ENCODE measurements at regions not wholly inside any gene's neighbourhood (a gene's known extent, or its start where the extent isn't known, plus 50 kb on each side); places are given as distances from the start of the nearest gene placed in this dataset.
"Not testable (repeated sequence)": the region's sequence is repeated elsewhere in the genome, so short reads cannot be mapped to it uniquely, and the experiment has no call there.

- Histone ChIP-seq H3K4me3 (ENCODE audit: low read length in 3 of 3) (no peak overlapping the region), H3K4me1 (ENCODE audit: control insufficient read depth in 3 of 3, insufficient read depth in 3 of 3, low read length in 3 of 3) (peaks cover 0 to 4% (median 0%) of the 10 kb centered on the region in 3 donors), H3K27me3 (ENCODE audit: control insufficient read depth in 3 of 3, insufficient read depth in 3 of 3, low read length in 3 of 3) (no peaks in the 10 kb centered on the region), H3K9me3 (ENCODE audit: control insufficient read depth in 3 of 3, low read length in 3 of 3) (no peaks in the 10 kb centered on the region), H3K9ac (ENCODE audit: low read depth in 1 of 3, low read length in 3 of 3) (no peak overlapping the region), H3K36me3 (ENCODE audit: control insufficient read depth in 3 of 3, insufficient read depth in 3 of 3, low read length in 3 of 3) (no peaks in the 10 kb centered on the region), H3K27ac (ENCODE audit: low read depth, low read length) (no peak overlapping the region)
Observed at GRCh38 chr2:223313101-223313500, 261.1 kb downstream of the KCNE4 start.

GRCh38 chr2:223314811-223315210 lies 262.8 kb downstream of the KCNE4 start:
- Histone ChIP-seq H3K9me3 (ENCODE audit: control insufficient read depth in 3 of 3, low read length in 3 of 3) (no peaks in the 10 kb centered on the region), H3K4me1 (ENCODE audit: control insufficient read depth in 3 of 3, insufficient read depth in 3 of 3, low read length in 3 of 3) (peaks cover 0 to 4% (median 0%) of the 10 kb centered on the region in 3 donors), H3K4me3 (ENCODE audit: low read length in 3 of 3) (no peak overlapping the region), H3K36me3 (ENCODE audit: control insufficient read depth in 3 of 3, insufficient read depth in 3 of 3, low read length in 3 of 3) (no peaks in the 10 kb centered on the region), H3K27ac (ENCODE audit: low read depth, low read length) (no peak overlapping the region), H3K27me3 (ENCODE audit: control insufficient read depth in 3 of 3, insufficient read depth in 3 of 3, low read length in 3 of 3) (no peaks in the 10 kb centered on the region), H3K9ac (ENCODE audit: low read depth in 1 of 3, low read length in 3 of 3) (no peak overlapping the region)

GRCh38 chr2:223315813-223316212 lies 263.8 kb downstream of the KCNE4 start:
- Histone ChIP-seq H3K27ac (ENCODE audit: low read depth, low read length) (no peak overlapping the region), H3K9me3 (ENCODE audit: control insufficient read depth in 3 of 3, low read length in 3 of 3) (no peaks in the 10 kb centered on the region), H3K36me3 (ENCODE audit: control insufficient read depth in 3 of 3, insufficient read depth in 3 of 3, low read length in 3 of 3) (no peaks in the 10 kb centered on the region), H3K4me3 (ENCODE audit: low read length in 3 of 3) (no peak overlapping the region), H3K27me3 (ENCODE audit: control insufficient read depth in 3 of 3, insufficient read depth in 3 of 3, low read length in 3 of 3) (no peaks in the 10 kb centered on the region), H3K4me1 (ENCODE audit: control insufficient read depth in 3 of 3, insufficient read depth in 3 of 3, low read length in 3 of 3) (peaks cover 0 to 4% (median 0%) of the 10 kb centered on the region in 3 donors), H3K9ac (ENCODE audit: low read depth in 1 of 3, low read length in 3 of 3) (no peak overlapping the region)

- H3K9ac ChIP-seq (ENCODE audit: low read depth in 1 of 3, low read length in 3 of 3): no peak overlapping the region
- H3K27me3 ChIP-seq (ENCODE audit: control insufficient read depth in 3 of 3, insufficient read depth in 3 of 3, low read length in 3 of 3): no peaks in the 10 kb centered on the region
- peaks cover 0 to 4% (median 0%) of the 10 kb centered on the region in 3 donors for H3K4me1 ChIP-seq (ENCODE audit: control insufficient read depth in 3 of 3, insufficient read depth in 3 of 3, low read length in 3 of 3)
- no peak overlapping the region for H3K4me3 ChIP-seq (ENCODE audit: low read length in 3 of 3)
- H3K9me3 ChIP-seq (ENCODE audit: control insufficient read depth in 3 of 3, low read length in 3 of 3): no peaks in the 10 kb centered on the region
- no peak overlapping the region for H3K27ac ChIP-seq (ENCODE audit: low read depth, low read length)
- no peaks in the 10 kb centered on the region for H3K36me3 ChIP-seq (ENCODE audit: control insufficient read depth in 3 of 3, insufficient read depth in 3 of 3, low read length in 3 of 3)
Observed at GRCh38 chr2:223316342-223316741, 264.4 kb downstream of the KCNE4 start.

- H3K4me3 ChIP-seq (ENCODE audit: low read length in 3 of 3): no peak overlapping the region
- no peaks in the 10 kb centered on the region for H3K27me3 ChIP-seq (ENCODE audit: control insufficient read depth in 3 of 3, insufficient read depth in 3 of 3, low read length in 3 of 3)
- no peaks in the 10 kb centered on the region for H3K36me3 ChIP-seq (ENCODE audit: control insufficient read depth in 3 of 3, insufficient read depth in 3 of 3, low read length in 3 of 3)
- H3K27ac ChIP-seq (ENCODE audit: low read depth, low read length): no peak overlapping the region
- H3K9ac ChIP-seq (ENCODE audit: low read depth in 1 of 3, low read length in 3 of 3): no peak overlapping the region
- peaks cover 0 to 4% (median 0%) of the 10 kb centered on the region in 3 donors for H3K4me1 ChIP-seq (ENCODE audit: control insufficient read depth in 3 of 3, insufficient read depth in 3 of 3, low read length in 3 of 3)
- H3K9me3 ChIP-seq (ENCODE audit: control insufficient read depth in 3 of 3, low read length in 3 of 3): no peaks in the 10 kb centered on the region
Observed at GRCh38 chr2:223319601-223320000, 267.6 kb downstream of the KCNE4 start.

- Histone ChIP-seq H3K9ac (ENCODE audit: low read depth in 1 of 3, low read length in 3 of 3) (no peak overlapping the region), H3K9me3 (ENCODE audit: control insufficient read depth in 3 of 3, low read length in 3 of 3) (no peaks in the 10 kb centered on the region), H3K27ac (ENCODE audit: low read depth, low read length) (no peak overlapping the region), H3K27me3 (ENCODE audit: control insufficient read depth in 3 of 3, insufficient read depth in 3 of 3, low read length in 3 of 3) (no peaks in the 10 kb centered on the region), H3K4me1 (ENCODE audit: control insufficient read depth in 3 of 3, insufficient read depth in 3 of 3, low read length in 3 of 3) (no peaks in the 10 kb centered on the region), H3K4me3 (ENCODE audit: low read length in 3 of 3) (no peak overlapping the region), H3K36me3 (ENCODE audit: control insufficient read depth in 3 of 3, insufficient read depth in 3 of 3, low read length in 3 of 3) (no peaks in the 10 kb centered on the region)
Observed at GRCh38 chr2:223324402-223324801, 272.4 kb downstream of the KCNE4 start.

GRCh38 chr2:223328578-223328977 lies 273.6 kb downstream of the SCG2 start:
- Histone ChIP-seq H3K4me3 (ENCODE audit: low read length in 3 of 3) (no peak overlapping the region), H3K27me3 (ENCODE audit: control insufficient read depth in 3 of 3, insufficient read depth in 3 of 3, low read length in 3 of 3) (no peaks in the 10 kb centered on the region), H3K9ac (ENCODE audit: low read depth in 1 of 3, low read length in 3 of 3) (no peak overlapping the region), H3K4me1 (ENCODE audit: control insufficient read depth in 3 of 3, insufficient read depth in 3 of 3, low read length in 3 of 3) (no peaks in the 10 kb centered on the region), H3K27ac (ENCODE audit: low read depth, low read length) (no peak overlapping the region), H3K9me3 (ENCODE audit: control insufficient read depth in 3 of 3, low read length in 3 of 3) (no peaks in the 10 kb centered on the region), H3K36me3 (ENCODE audit: control insufficient read depth in 3 of 3, insufficient read depth in 3 of 3, low read length in 3 of 3) (no peaks in the 10 kb centered on the region)

GRCh38 chr2:223330747-223331146 lies 271.4 kb downstream of the SCG2 start:
- H3K36me3 ChIP-seq (ENCODE audit: control insufficient read depth in 3 of 3, insufficient read depth in 3 of 3, low read length in 3 of 3); H3K27ac ChIP-seq (ENCODE audit: low read depth, low read length); H3K4me3 ChIP-seq (ENCODE audit: low read length in 3 of 3); H3K9ac ChIP-seq (ENCODE audit: low read depth in 1 of 3, low read length in 3 of 3); H3K4me1 ChIP-seq (ENCODE audit: control insufficient read depth in 3 of 3, insufficient read depth in 3 of 3, low read length in 3 of 3); H3K27me3 ChIP-seq (ENCODE audit: control insufficient read depth in 3 of 3, insufficient read depth in 3 of 3, low read length in 3 of 3); H3K9me3 ChIP-seq (ENCODE audit: control insufficient read depth in 3 of 3, low read length in 3 of 3): not testable (repeated sequence)

GRCh38 chr2:223338016-223338415 lies 264.1 kb downstream of the SCG2 start:
- H3K9ac ChIP-seq (ENCODE audit: low read depth in 1 of 3, low read length in 3 of 3): no peak overlapping the region
- no peak overlapping the region for H3K27ac ChIP-seq (ENCODE audit: low read depth, low read length)
- H3K9me3 ChIP-seq (ENCODE audit: control insufficient read depth in 3 of 3, low read length in 3 of 3): no peaks in the 10 kb centered on the region
- no peak overlapping the region for H3K4me3 ChIP-seq (ENCODE audit: low read length in 3 of 3)
- no peaks in the 10 kb centered on the region for H3K4me1 ChIP-seq (ENCODE audit: control insufficient read depth in 3 of 3, insufficient read depth in 3 of 3, low read length in 3 of 3)
- H3K36me3 ChIP-seq (ENCODE audit: control insufficient read depth in 3 of 3, insufficient read depth in 3 of 3, low read length in 3 of 3): no peaks in the 10 kb centered on the region
- H3K27me3 ChIP-seq (ENCODE audit: control insufficient read depth in 3 of 3, insufficient read depth in 3 of 3, low read length in 3 of 3): no peaks in the 10 kb centered on the region

GRCh38 chr2:223357076-223357475 lies 245.1 kb downstream of the SCG2 start:
- Histone ChIP-seq H3K9me3 (ENCODE audit: control insufficient read depth in 3 of 3, low read length in 3 of 3) (peaks cover 0 to 2% (median 2%) of the 10 kb centered on the region in 3 donors), H3K9ac (ENCODE audit: low read depth in 1 of 3, low read length in 3 of 3) (no peak overlapping the region), H3K27me3 (ENCODE audit: control insufficient read depth in 3 of 3, insufficient read depth in 3 of 3, low read length in 3 of 3) (no peaks in the 10 kb centered on the region), H3K4me1 (ENCODE audit: control insufficient read depth in 3 of 3, insufficient read depth in 3 of 3, low read length in 3 of 3) (no peaks in the 10 kb centered on the region), H3K36me3 (ENCODE audit: control insufficient read depth in 3 of 3, insufficient read depth in 3 of 3, low read length in 3 of 3) (no peaks in the 10 kb centered on the region), H3K4me3 (ENCODE audit: low read length in 3 of 3) (no peak overlapping the region), H3K27ac (ENCODE audit: low read depth, low read length) (no peak overlapping the region)

- Histone ChIP-seq H3K27ac (ENCODE audit: low read depth, low read length) (no peak overlapping the region), H3K36me3 (ENCODE audit: control insufficient read depth in 3 of 3, insufficient read depth in 3 of 3, low read length in 3 of 3) (no peaks in the 10 kb centered on the region), H3K9ac (ENCODE audit: low read depth in 1 of 3, low read length in 3 of 3) (no peak overlapping the region), H3K9me3 (ENCODE audit: control insufficient read depth in 3 of 3, low read length in 3 of 3) (peaks cover 0 to 2% (median 0%) of the 10 kb centered on the region in 3 donors), H3K27me3 (ENCODE audit: control insufficient read depth in 3 of 3, insufficient read depth in 3 of 3, low read length in 3 of 3) (no peaks in the 10 kb centered on the region), H3K4me1 (ENCODE audit: control insufficient read depth in 3 of 3, insufficient read depth in 3 of 3, low read length in 3 of 3) (no peaks in the 10 kb centered on the region), H3K4me3 (ENCODE audit: low read length in 3 of 3) (no peak overlapping the region)
Observed at GRCh38 chr2:223363085-223363484, 239.1 kb downstream of the SCG2 start.
